Fibroblast of mammary gland (primary cell): ENCODE measurements at regions not wholly inside any gene's neighbourhood (a gene's known extent, or its start where the extent isn't known, plus 50 kb on each side); places are given as distances from the start of the nearest gene placed in this dataset.
"Not testable (repeated sequence)": the region's sequence is repeated elsewhere in the genome, so short reads cannot be mapped to it uniquely, and the experiment has no call there.

Source experiments
- DNase-seq: peaks from one replicate; pipeline ENCODE4 v3.0.0-alpha.2; 2010; ENCODE audit warnings: low read depth
- H3K4me3 ChIP-seq: 2 replicates; pipeline ENCODE4 v1.5.1; 2011; ENCODE audit warnings: low read depth, mild to moderate bottlenecking, low read length, moderate library complexity; ENCODE audit not compliant: control insufficient read depth
- TF ChIP-seq, protein P1 (sequence below): conservative IDR thresholded peaks from 2 replicates; pipeline ENCODE4 v1.5.1; 2011; ENCODE audit warnings: low read depth, low read length, inconsistent platforms; ENCODE audit not compliant: control insufficient read depth, insufficient read depth

DNA sequence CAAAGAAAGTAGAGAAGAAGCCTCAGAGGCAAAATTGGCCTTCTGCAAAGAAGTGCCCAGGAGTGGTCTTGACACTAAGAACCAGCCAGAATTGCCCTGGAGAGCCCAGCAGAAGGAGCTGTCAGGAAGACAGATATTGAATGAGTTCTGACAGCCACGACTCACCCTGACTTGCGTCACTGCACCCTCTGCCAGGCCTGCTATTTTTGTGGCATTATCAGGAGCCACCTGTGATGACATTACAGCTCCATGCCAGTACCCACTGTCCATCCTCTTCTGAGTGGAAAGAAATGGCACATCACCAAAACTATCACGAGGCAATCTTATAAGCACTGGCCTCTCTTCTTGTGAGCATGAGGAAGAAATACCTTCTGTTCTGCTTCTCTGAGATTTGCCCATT is 67.7 kb downstream of the SMIM20 start:
- TF ChIP-seq, protein P1, sequence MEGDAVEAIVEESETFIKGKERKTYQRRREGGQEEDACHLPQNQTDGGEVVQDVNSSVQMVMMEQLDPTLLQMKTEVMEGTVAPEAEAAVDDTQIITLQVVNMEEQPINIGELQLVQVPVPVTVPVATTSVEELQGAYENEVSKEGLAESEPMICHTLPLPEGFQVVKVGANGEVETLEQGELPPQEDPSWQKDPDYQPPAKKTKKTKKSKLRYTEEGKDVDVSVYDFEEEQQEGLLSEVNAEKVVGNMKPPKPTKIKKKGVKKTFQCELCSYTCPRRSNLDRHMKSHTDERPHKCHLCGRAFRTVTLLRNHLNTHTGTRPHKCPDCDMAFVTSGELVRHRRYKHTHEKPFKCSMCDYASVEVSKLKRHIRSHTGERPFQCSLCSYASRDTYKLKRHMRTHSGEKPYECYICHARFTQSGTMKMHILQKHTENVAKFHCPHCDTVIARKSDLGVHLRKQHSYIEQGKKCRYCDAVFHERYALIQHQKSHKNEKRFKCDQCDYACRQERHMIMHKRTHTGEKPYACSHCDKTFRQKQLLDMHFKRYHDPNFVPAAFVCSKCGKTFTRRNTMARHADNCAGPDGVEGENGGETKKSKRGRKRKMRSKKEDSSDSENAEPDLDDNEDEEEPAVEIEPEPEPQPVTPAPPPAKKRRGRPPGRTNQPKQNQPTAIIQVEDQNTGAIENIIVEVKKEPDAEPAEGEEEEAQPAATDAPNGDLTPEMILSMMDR, result no peak
- no peak overlapping the region for H3K4me3 ChIP-seq
- DNase-seq, result no peak

DNA sequence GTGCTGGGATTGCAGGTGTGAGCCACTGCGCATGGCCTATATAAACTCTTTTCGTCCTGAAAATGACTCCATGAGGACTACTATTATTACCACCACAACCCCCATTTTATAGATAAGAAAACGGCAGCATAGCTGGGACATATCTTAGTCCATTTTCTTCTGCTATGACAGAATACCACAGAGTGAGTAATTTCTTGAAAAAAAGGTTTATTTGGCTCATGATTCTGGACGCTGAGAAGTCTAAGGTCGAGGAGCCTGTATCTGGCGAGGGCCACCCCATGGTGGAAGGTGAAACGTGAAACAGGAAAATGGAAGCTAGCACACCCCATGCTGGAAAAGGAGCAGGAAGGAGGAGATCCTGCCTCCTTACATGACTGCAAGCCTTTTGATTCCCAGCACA is 68.9 kb downstream of the SMIM20 start:
- H3K4me3 ChIP-seq, result no peak overlapping the region
- TF ChIP-seq, protein P1, result no peak
- DNase-seq, result no peak

DNA sequence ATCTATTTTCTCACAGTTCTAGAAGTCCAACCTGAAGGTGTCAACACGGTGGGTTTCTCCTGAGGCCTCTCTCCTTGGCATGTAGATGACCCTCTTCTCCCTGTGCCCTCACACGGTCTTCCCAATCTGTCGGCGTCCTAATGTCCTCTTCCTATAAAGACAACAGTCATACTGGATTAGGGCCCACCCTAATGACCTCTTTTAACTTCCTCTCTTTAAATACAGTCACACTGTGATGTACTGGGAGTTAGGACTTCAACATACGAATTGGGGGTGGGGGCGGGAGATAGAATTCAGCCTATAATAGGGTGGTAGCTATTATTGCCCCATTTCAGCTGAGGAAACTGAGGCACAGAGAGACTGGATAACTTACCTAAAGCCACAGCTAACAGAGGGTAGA is 70.2 kb downstream of the SMIM20 start:
- TF ChIP-seq, protein P1, result no peak

DNA sequence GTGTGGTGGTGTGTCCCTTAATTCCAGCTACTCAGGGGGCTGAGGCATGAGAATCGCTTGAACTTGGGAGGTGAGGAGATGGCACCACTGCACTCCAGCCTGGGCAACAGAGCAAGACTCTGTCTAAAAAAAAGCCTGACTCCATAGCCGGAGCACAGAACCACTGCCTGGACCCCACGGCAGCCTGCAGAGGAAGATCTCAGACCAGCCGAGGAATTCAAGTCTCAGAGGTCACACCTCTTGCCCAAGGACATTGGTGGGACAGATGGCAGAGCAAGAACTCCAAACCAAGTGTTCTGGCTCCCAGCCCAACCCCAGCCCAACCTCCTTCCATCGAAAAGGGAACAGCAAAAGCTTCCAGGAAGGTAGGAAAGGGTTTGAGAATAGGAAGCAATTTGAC is 70.8 kb downstream of the SMIM20 start:
- TF ChIP-seq, protein P1, result no peak

More for the DNA sequence above, 70.2 kb downstream of the SMIM20 start:
- H3K4me3 ChIP-seq, result no peak overlapping the region
- DNase-seq, result no peak

DNA sequence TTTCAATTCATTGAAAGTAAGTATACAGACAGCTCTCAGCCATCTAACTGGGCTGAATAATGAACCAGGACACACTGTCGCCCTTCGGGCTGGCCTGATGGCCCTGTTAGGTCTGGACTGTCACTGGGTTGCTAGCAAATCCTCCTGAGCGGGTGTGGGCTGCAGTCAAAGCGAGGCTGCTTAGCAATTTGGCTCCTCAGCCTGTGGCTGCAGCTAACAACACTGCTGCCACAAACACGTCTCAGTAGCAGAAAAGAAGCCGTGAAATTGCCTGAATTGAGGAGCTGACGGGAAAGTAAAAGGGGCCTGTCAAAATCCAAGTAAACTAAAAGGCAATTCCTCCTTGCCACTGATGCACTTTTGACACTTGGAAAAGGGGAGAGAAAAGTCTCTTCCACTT is 72.8 kb downstream of the SMIM20 start:
- TF ChIP-seq, protein P1, result no peak

More for the DNA sequence above, 70.8 kb downstream of the SMIM20 start:
- DNase-seq, result no peak
- no peak overlapping the region for H3K4me3 ChIP-seq

DNA sequence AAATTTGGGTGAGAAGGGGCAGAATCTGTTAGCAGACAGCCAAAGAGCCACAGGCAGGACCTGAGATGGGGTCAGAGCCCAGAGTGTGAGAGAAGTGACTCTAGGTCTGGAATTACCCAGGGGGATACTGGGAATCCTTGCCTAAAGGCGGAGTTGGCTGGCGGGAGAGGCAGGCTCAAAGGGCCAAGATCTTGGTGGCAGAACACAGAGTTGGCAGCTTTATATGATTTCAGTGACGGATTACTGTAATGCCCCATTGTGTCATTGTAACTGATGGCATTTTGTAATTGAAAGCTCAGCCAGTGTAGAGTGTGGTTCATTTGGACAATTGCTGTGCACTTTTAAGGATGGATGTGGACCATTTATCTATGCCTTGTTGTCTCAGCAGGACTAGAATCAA is 77.3 kb downstream of the SMIM20 start:
- H3K4me3 ChIP-seq, result no peak overlapping the region
- DNase-seq, result no peak
- TF ChIP-seq, protein P1, result no peak

More for the DNA sequence above, 72.8 kb downstream of the SMIM20 start:
- no peak for DNase-seq
- H3K4me3 ChIP-seq, result no peak overlapping the region

DNA sequence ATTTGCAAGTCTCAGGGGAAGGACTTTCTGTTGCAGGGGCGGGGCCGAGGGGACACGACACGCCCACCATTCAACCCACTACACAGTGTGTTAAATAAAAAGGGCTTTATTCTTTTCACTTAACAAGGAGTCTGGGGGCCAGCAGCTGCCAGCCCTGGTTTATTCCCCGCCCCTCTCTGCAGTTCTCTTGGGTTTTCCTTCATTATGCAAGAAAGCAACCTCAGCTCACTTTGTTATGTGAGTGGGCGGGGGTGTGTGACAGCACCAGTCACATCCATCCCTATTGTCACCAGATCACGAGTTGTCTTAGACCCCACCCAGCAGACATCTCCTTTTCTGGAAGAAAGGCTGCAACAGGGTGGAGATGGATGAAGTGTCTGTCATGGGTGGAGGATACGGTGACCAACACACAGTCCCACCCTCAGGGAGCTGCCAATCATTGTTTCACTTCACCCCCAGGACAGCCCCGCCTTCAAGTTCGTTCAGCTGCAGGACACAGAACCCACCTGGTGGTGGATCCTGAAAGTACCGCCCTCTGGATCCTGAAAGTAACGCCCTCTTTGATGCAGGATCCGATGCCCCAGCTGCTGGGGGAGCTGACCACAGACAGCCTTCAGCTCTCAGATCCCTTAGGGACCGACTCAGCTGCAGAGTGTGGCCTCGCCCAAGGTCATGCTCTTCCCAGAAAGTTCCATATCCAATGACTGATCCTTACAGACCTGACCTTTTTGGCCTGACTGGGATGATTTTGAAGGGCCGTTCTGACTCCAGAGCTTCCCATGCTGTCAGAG is 79.6 kb downstream of the SMIM20 start:
- no peak overlapping the region for H3K4me3 ChIP-seq
- peak; percentile 68 for DNase-seq
- TF ChIP-seq, protein P1, result peak; percentile 33

DNA sequence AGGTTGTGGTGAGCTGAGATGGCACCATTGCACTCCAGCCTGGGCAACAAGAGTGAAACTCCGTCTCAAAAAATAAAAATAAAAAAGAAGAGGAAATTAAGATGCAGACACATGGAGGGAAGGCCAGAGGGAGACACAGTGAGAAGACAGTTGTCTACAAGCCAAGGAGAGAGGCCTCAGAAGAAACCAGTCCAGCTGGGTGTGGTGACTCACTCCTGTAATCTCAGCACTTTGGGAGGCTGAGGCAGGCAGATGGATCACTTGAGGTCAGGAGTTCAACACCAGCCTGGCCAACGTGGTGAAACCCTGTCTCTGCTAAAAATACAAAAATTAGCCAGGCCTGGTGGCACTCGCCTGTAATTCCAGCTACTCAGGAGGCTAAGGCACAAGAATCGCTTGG is 80.6 kb downstream of the SMIM20 start:
- DNase-seq, result peak; percentile 90
- H3K4me3 ChIP-seq, result not testable (repeated sequence)
